Hippocampal formation (tissue), 2 donors: ENCODE measurements at regions not wholly inside any gene's neighbourhood (a gene's known extent, or its start where the extent isn't known, plus 50 kb on each side); places are given as distances from the start of the nearest gene placed in this dataset.
"Not testable (repeated sequence)": the region's sequence is repeated elsewhere in the genome, so short reads cannot be mapped to it uniquely, and the experiment has no call there.

Source experiments
- DNase-seq, 2 donors: peaks; one replicate each; lab custom pipeline; 2025; lab: John Stamatoyannopoulos, UW

GRCh38 chr17:72553051-72553755 lies 432.4 kb downstream of the SOX9 start:
- no peak for DNase-seq

DNA sequence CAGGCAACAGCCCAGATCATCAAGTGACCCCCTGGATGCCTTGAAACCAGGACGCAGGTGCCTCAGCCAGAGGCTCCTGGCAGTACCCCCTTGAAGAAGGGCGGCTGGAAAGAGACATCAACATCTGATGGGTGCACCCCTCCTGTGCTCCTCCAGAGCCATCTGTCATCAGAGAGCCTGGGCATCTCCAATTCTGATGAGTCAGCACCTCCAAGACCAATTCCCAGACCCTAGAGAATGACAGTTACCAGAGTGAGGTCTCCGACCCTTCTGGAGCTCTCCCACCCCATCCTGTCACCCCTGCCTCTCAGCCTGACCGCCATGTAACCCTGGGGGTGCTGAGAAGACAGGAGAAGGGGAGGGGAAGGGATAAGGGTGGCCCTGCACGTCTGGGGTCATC lies 433.7 kb downstream of the SOX9 start:
- no peak for DNase-seq

GRCh38 chr17:72555052-72555451 lies 434.2 kb downstream of the SOX9 start:
- DNase-seq = no peak

- peak; percentile 36 to 57 for DNase-seq
Measured at GRCh38 chr17:72556944-72557826, 436.4 kb downstream of the SOX9 start.

DNA sequence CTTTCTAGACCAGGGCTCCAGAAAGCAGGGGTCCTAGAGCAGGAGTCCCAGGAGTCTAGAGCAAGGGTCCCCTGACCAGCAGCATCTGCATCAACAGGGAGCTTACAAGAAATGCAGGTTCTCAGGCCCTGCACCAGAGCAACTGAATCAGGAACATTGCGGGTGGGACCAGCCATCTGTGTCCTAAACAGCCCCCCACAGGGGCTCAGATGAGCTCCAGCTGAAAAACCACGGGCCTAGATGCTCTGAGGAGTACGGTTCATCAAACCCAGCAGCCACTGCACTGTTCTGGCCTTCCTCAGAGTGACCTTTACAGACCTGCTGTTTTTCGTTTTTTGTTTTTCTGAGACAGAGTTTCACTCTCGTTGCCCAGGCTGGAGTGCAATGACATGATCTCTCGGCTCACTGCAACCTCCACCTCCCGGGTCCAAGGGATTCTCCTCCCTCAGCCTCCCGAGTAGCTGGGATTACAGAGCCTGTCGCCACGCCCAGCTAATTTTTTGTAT lies 438.2 kb downstream of the SOX9 start:
- DNase-seq = no peak

DNA sequence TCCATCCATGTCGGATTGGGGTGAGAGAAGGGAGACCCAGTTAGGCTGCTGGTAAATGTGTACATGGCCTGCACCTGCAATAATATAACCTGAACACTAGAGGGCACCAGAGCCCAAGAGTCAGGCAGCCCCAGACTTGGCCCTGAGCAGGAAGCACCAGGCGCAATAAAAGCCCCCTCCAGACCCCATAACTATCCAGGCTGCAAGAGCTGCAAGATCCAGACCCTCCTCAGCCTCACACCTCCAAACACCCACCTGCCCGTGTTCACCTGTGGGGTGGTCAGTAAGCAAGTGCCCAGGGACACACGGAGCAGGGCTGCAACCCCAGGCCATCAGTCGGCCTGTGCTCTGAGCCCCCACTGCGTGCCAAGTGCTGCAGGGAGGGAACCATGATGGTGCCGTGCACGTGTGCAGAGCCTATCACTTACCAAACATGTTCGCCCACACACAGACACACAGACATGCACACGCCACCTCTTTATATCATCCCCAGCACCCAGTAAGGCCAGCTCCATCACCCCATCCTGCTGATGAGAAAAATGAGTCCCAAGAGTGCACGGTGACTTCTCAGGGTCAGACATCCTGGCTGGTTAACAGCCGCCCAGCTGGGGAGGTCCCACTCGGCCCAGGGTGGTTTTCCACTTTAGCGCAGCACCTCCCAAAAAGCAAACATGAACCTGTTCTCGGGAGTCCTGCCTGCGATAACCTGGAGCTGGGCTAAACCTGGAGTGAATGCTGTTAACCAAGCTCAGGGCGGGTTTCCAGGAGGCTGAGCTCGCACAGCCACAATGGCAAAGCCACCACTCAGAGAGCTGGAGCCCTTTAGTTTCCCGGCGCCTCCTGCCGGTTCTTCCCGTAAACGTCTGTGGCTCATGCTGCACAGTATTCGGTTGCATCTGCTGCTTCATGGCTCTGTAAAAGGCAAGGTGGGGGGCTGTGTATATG lies 439.8 kb downstream of the SOX9 start:
- peak; percentile 31 to 34 for DNase-seq

- no peak for DNase-seq
Measured at GRCh38 chr17:72561266-72561665, 440.4 kb downstream of the SOX9 start.

DNA sequence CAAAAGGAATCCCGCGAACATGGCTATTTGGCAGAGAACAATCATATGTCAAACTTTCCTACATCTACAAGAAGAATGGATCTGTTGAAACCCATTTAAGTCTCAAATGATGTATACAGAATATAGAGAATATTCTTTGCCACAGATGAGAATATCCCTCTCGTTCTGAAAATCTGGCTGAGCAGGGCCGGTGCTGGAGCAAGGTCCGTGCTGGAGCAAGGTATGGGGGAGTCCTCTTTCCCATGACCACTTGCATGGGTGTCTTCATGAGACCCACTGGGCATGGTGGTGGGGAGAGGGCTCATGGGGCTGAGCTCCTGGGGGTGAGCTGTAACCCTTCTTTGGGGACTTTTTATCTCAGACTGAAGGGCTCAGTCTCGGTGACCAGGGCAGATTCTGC lies 440.9 kb downstream of the SOX9 start:
- DNase-seq = no peak

DNA sequence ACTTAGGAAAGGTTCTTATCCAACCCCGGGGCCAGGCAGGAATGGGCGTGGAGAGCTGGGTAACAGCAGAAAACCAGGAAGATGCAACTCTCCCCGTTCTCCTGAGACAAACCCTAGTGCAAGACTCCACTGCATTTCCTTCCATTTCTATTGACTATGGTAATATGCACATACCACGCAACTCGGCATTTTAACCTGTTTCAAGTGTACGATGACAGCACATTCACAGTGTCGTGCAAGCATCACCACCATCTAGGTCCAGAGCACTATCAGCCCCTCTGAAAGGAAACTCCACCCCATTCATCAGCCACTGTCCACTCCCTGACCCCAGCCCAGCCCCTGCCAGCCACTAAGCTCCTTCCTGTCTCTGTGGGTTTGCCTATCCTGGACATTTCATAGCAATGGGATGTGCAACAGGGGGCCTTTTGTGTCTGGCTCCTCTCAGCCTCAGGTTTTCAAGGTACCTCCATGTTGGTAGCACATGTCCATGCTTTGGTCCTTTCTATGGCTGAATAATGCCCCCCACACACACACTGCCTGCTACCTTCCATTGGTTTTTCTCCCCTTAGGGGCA lies 441.9 kb downstream of the SOX9 start:
- DNase-seq = no peak

- DNase-seq = no peak
Measured at GRCh38 chr17:72563952-72564351, 443.1 kb downstream of the SOX9 start.

DNA sequence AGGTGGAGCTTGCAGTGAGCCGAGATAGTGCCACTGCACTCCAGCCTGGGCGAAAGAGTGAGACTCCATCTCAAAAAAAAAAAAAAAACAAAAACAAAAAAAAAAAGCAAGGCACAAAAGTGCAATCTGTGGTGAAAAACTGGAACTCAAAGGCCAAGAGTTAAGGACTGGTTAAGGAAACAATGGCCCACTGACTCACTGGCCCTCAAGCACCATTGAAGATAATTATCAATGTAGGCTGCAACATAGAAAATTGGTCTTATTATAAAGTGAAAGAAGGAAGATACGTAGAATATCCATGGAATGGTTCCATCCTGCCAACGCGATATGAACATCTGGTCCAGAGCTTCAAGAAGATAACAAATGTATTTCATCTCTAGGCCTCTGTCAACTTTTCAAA lies 444.2 kb downstream of the SOX9 start:
- DNase-seq = no peak

- no peak for DNase-seq
Measured at GRCh38 chr17:72565758-72566157, 444.9 kb downstream of the SOX9 start.

DNA sequence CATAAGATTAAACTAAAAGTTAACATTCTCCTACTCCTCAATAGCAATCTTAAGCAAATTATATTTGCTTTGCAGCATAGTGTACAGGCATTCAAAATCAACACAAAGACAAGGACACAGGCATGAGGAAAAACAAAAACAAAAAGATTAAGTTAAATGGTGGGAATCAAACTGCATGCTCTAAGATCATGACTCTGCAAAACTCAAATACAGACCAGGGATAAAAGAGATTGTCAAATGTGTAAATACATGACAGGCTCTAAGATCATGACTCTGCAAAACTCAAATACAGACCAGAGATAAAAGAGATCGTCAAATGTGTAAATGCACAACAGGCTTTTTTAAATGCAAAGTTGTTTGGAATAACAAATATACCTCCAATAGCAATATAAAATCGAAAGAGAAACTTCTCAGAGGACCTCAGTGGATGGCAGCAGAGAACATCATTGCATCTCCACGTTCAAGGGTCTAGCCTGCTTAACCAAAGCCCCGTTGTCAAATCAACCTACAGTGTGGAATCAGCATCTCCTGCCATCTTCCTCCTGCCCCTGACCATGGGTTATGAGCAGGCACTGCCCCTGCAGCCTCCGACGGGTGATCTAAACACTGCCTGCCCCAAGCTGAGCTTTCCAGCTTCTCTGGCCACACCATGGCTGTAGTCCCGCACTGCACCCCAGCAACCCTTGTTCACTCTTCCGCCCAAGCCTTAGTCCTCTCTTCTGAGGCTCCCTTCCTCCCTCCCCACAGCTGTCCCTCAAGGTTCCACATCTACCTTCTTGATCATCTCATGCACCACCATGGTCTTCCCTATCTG lies 446.1 kb downstream of the SOX9 start:
- DNase-seq = no peak

- DNase-seq = no peak
Measured at GRCh38 chr17:72567774-72568173, 447.0 kb downstream of the SOX9 start.

- DNase-seq = no peak
Measured at GRCh38 chr17:72569148-72569946, 448.5 kb downstream of the SOX9 start.

DNA sequence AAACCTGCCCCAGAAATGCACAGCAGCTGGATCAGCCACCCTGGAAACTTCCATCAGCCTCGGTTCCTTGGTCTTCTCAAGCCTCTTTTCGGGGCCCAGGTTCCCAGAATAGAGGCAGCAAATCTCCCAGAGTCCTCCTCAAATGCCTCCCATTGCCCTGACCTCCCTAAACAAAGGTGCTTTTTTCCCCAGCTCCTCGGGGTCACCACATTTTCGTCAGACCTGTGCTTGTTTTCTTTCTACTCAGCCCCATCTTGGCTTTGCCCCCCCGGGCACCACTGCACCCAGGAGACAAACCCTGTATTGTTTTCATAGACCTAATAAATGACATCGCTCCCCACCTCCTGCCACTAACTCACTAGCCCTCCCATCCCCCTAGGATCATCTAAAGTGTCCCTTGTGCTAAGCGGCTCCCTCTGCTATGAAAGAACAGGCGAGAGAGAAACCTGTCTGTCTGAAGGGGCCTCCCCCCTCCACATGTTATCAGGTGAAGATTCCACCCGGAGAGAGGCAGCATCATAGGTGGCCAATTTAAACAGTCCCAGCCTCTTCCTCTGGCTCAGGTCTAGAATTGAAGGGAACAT lies 451.1 kb downstream of the SOX9 start:
- no peak for DNase-seq

DNA sequence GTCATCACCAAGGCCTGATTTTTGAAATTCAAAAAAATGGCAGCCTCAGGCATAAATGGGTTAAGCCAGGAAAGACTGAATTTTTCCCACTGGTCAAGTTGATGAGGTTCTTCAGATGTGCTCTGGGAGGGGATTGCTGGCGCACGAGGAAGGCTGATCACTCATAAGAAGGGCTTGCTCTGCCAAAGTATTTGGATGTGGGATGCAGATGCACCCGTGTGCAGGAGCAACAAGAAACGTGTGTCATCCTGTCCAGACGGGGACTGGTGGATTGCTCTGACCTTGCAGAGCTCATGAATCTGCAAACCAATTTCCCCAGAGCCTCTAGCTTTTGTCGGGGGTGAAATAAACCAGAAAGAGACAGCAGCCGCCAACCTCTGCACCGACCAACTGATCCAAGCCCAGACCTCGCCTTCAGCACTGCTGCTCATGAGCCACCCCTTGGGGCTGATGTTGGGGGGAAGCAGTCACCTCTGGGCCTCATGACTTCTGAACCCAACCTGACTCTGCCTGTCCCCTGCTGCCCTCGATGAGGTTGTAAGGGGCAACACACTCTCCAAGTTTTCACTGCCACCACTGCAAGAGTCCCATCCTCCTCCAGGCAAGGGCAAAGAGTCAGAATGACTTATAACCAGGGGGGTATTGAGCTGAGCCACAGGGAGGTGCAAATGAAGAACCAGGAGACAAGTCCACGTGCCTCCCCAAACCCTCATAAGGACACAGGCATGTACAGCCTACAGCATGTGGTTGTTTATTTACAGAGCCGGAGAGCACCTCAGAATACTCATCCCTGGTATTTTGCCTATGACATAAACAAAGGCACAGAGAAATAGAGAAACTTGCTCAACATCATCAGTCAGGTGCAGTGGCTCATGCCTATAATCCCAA lies 452.0 kb downstream of the SOX9 start:
- no peak for DNase-seq

DNA sequence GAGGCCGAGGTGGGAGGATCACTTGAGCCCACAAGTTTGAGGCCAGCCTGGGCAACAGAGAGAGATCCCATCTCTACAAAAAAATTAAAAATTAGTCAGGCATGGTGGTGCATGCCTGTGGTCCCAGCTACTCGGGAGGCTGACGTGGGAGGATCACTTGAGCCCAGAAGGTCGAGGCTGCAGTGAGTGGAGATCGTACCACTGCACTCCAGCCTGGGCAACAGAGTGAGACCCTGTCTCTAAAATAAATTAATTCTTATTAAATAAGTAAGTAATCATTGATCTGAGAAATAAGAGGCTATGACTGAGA lies 452.6 kb downstream of the SOX9 start:
- DNase-seq = not testable (repeated sequence)
